ENCODE measurements at regions not wholly inside any gene's neighbourhood (a gene's known extent, or its start where the extent isn't known, plus 50 kb on each side); places are given as distances from the start of the nearest gene placed in this dataset.

DNA sequence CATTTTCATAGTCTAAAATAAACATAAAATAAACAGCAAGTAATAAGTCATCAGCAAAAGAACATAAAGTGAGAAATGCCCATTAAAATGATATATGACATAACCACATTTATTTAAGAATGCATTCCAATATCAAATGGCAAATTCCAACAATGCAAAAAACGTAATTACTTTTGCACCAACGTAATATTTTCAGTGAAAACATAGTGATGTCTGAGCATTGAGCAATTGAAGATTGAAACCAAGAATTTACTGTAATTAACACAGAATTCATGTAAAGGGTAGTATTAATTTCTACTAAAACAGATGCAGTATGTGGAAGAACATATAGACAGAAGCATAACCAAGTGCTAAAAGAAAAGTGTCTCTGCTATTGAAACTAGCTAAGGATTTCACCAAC, 123.0 kb upstream of the TNS3 start:
- POLR2A ChIA-PET = no interaction called here
- ATAC-seq (ENCODE audit: low read depth) = no peak

DNA sequence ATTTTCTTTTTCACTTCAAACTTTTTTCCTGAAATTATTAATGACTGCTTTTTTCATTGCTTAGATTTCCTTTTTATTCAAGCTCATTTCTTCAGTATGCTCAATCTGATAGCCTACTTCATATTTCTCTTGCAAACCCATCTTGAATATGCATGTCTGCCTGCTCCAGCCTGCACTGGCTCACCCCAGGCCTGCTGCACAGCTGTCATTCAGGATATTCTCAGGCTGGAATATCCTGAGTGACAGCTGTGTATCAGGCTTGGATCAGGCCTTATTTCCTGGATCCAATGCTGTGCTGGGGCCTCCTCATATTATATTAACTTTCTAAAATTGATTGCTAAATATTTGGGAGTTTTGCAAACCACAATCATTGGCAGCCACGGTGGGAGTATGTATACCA, 120.2 kb upstream of the TNS3 start:
- ATAC-seq (ENCODE audit: low read depth) (no peak), DNase-seq (no peak)
- H3K4me3 Mint-ChIP-seq = no peak overlapping the region
- no peaks in the 10 kb centered on the region for H3K9me3 Mint-ChIP-seq
- intact Hi-C loops (cut with micrococcal nuclease) = no loop called here
- TF ChIP-seq, protein P1, sequence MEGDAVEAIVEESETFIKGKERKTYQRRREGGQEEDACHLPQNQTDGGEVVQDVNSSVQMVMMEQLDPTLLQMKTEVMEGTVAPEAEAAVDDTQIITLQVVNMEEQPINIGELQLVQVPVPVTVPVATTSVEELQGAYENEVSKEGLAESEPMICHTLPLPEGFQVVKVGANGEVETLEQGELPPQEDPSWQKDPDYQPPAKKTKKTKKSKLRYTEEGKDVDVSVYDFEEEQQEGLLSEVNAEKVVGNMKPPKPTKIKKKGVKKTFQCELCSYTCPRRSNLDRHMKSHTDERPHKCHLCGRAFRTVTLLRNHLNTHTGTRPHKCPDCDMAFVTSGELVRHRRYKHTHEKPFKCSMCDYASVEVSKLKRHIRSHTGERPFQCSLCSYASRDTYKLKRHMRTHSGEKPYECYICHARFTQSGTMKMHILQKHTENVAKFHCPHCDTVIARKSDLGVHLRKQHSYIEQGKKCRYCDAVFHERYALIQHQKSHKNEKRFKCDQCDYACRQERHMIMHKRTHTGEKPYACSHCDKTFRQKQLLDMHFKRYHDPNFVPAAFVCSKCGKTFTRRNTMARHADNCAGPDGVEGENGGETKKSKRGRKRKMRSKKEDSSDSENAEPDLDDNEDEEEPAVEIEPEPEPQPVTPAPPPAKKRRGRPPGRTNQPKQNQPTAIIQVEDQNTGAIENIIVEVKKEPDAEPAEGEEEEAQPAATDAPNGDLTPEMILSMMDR (IDR thresholded peaks at IDR 0.05) = no peak
- no peaks in the 10 kb centered on the region for H3K36me3 Mint-ChIP-seq (ENCODE audit: low read depth)
- no peaks in the 10 kb centered on the region for H3K27me3 Mint-ChIP-seq
- POLR2A ChIA-PET = no interaction called here
- peaks cover 2% of the 10 kb centered on the region for H3K4me1 Mint-ChIP-seq
- H3K27ac Mint-ChIP-seq = no peak overlapping the region
- CTCF ChIA-PET = no interaction called here

More for the DNA sequence above, 123.0 kb upstream of the TNS3 start:
- TF ChIP-seq, protein P1 (IDR thresholded peaks at IDR 0.05) = no peak
- H3K4me1 Mint-ChIP-seq = peaks cover 16% of the 10 kb centered on the region
- no peak overlapping the region for H3K27ac Mint-ChIP-seq
- CTCF ChIA-PET = no interaction called here
- no peaks in the 10 kb centered on the region for H3K27me3 Mint-ChIP-seq
- no peak for DNase-seq
- no peak overlapping the region for H3K4me3 Mint-ChIP-seq
- intact Hi-C loops (cut with micrococcal nuclease) = no loop called here
- no peaks in the 10 kb centered on the region for H3K9me3 Mint-ChIP-seq
- H3K36me3 Mint-ChIP-seq (ENCODE audit: low read depth) = no peaks in the 10 kb centered on the region

DNA sequence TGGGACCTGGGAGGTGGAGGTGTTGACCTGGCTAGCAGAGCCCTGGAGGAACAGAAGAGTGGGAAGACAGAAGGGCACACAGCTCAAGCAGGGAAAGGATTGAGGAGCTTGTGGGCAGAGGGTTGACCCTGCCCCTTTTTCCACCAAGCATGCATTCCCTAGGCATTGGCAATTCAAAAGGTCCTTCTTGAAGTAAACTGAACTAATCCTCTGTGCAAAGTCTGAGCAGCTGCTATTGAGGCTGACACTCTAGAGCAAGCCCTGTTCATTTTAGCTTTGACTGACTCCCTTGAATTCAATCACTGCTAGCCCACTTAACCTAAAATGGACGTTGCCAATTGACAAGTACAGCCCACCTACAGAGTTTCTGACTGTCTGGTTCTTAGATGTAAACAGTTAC, 116.5 kb upstream of the TNS3 start:
- DNase-seq (no peak), ATAC-seq (ENCODE audit: low read depth) (no peak)
- no peaks in the 10 kb centered on the region for H3K27me3 Mint-ChIP-seq
- no peaks in the 10 kb centered on the region for H3K36me3 Mint-ChIP-seq (ENCODE audit: low read depth)
- TF ChIP-seq, protein P1 (IDR thresholded peaks at IDR 0.05) = no peak
- H3K4me3 Mint-ChIP-seq = no peak overlapping the region
- no peaks in the 10 kb centered on the region for H3K4me1 Mint-ChIP-seq
- H3K9me3 Mint-ChIP-seq = no peaks in the 10 kb centered on the region
- POLR2A ChIA-PET = no interaction called here
- intact Hi-C loops (cut with micrococcal nuclease) = no loop called here
- CTCF ChIA-PET = no interaction called here
- H3K27ac Mint-ChIP-seq = no peak overlapping the region

DNA sequence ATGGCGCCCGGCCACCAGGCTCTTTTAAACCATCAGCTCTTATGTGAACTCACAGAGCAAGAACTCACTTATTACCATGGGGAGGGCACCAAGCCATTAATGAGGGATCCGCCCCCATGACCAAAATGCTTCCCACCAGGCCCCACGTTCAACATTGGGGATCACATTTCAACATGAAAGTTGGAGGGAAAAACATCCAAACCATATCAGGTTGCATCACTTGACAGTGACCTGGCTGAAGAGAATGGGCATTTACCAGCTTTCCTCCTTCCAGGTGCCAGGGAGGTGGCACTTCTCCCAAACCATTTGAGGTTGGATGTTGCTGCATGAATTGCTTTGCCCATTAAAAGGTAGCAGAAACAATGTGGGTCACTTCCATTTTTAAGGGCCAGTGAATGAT, 115.6 kb upstream of the TNS3 start:
- H3K36me3 Mint-ChIP-seq (ENCODE audit: low read depth) = no peaks in the 10 kb centered on the region
- ATAC-seq (ENCODE audit: low read depth) (no peak), DNase-seq (no peak)
- ChIA-PET POLR2A (no interaction called here), CTCF (no interaction called here)
- TF ChIP-seq, protein P1 (IDR thresholded peaks at IDR 0.05) = no peak
- intact Hi-C loops (cut with micrococcal nuclease) = no loop called here
- no peaks in the 10 kb centered on the region for H3K9me3 Mint-ChIP-seq
- H3K27me3 Mint-ChIP-seq = no peaks in the 10 kb centered on the region
- H3K27ac Mint-ChIP-seq = no peak overlapping the region
- no peak overlapping the region for H3K4me3 Mint-ChIP-seq
- H3K4me1 Mint-ChIP-seq = no peaks in the 10 kb centered on the region

DNA sequence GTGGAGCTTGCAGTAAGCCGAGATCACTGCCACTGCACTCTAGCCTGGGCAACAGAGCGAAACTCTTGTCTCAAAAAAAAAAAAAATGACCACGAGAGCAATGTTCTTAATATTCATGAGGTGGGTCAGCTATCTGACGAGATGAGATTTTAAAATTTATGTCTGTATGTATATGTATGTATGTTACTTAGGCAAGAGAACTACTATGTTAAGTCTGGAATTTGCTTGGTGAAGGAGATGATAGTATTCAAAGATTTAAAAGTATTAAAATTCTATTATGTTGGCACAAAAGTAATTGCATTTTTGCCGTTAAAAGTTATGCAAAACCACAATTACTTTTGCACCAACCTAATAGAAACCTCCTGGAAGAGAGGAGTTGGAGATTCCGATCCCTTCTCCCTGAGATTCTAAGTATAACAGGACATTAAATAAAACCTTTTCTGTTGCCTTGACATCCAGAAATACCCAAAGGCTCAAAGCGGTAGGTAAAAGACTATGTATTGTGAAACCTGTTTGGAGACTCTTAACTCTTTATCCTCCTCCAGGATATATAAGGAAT, 114.3 kb upstream of the TNS3 start:
- ATAC-seq (ENCODE audit: low read depth) (no peak), DNase-seq (no peak)
- TF ChIP-seq, protein P1 (IDR thresholded peaks at IDR 0.05) = no peak
- ChIA-PET POLR2A (no interaction called here), CTCF (no interaction called here)
- Mint-ChIP-seq H3K27me3 (no peaks in the 10 kb centered on the region), H3K36me3 (ENCODE audit: low read depth) (no peaks in the 10 kb centered on the region), H3K9me3 (no peaks in the 10 kb centered on the region), H3K4me1 (no peaks in the 10 kb centered on the region), H3K27ac (no peak overlapping the region), H3K4me3 (no peak overlapping the region)
- intact Hi-C loops (cut with micrococcal nuclease) = no loop called here
